H9 (cell line): ENCODE measurements at regions not wholly inside any gene's neighbourhood (a gene's known extent, or its start where the extent isn't known, plus 50 kb on each side); places are given as distances from the start of the nearest gene placed in this dataset.

Source experiments
- DNase-seq: peaks from one replicate; pipeline ENCODE4 v3.0.0-alpha.2; 2017
- H2AFZ ChIP-seq: one replicate; pipeline ENCODE4 v1.6.1; 2013; ENCODE audit warnings: mild to moderate bottlenecking, low read length, control low read depth, moderate library complexity
- H2AK5ac ChIP-seq: 2 replicates; pipeline ENCODE4 v1.6.1; 2013; ENCODE audit warnings: low read length, control low read depth, mixed read lengths; ENCODE audit not compliant: insufficient read length
- H2BK120ac ChIP-seq: one replicate; pipeline ENCODE4 v1.6.1; 2013; ENCODE audit warnings: low read depth, mild to moderate bottlenecking, low read length, control low read depth, inconsistent platforms; ENCODE audit not compliant: poor library complexity, severe bottlenecking
- H2BK12ac ChIP-seq: 2 replicates; pipeline ENCODE4 v1.6.1; 2013; ENCODE audit warnings: low read length, control low read depth, mixed read lengths, low read depth; ENCODE audit not compliant: insufficient read length
- H2BK15ac ChIP-seq: 2 replicates; pipeline ENCODE4 v1.6.1; 2013; ENCODE audit warnings: low read depth, low read length, control low read depth
- H2BK20ac ChIP-seq: one replicate; pipeline ENCODE4 v1.6.1; 2013; ENCODE audit warnings: low read depth, mild to moderate bottlenecking, low read length, control low read depth, inconsistent platforms; ENCODE audit not compliant: poor library complexity, severe bottlenecking
- H2BK5ac ChIP-seq: 2 replicates; pipeline ENCODE4 v1.6.1; 2013; ENCODE audit warnings: low read length, control low read depth, mixed read lengths; ENCODE audit not compliant: insufficient read length
- H3K14ac ChIP-seq: 2 replicates; pipeline ENCODE4 v1.6.1; 2013; ENCODE audit warnings: low read length, control low read depth; ENCODE audit not compliant: insufficient read depth
- H3K18ac ChIP-seq: 2 replicates; pipeline ENCODE4 v1.6.1; 2013; ENCODE audit warnings: low read depth, mild to moderate bottlenecking, mixed read lengths, low read length, control low read depth; ENCODE audit not compliant: insufficient read length
- H3K23ac ChIP-seq: 2 replicates; pipeline ENCODE4 v1.6.1; 2013; ENCODE audit warnings: low read length, control low read depth, mixed read lengths, low read depth; ENCODE audit not compliant: insufficient read length
- H3K23me2 ChIP-seq: 2 replicates; pipeline ENCODE4 v1.6.1; 2013; ENCODE audit warnings: low read depth, mild to moderate bottlenecking, mixed read lengths, low read length, control low read depth; ENCODE audit not compliant: insufficient read length, poor library complexity, severe bottlenecking
- H3K27ac ChIP-seq: 2 replicates; pipeline ENCODE4 v1.5.1; 2013; ENCODE audit warnings: low read length, control low read depth, mixed read lengths, low read depth; ENCODE audit not compliant: insufficient read length
- H3K27me3 ChIP-seq: 2 replicates; pipeline ENCODE4 v1.6.1; 2013; ENCODE audit warnings: low read length, control low read depth, inconsistent platforms; ENCODE audit not compliant: insufficient read depth
- H3K4ac ChIP-seq: 2 replicates; pipeline ENCODE4 v1.6.1; 2013; ENCODE audit warnings: low read depth, mild to moderate bottlenecking, control low read depth, inconsistent platforms, low read length, moderate library complexity
- H3K4me1 ChIP-seq: 2 replicates; pipeline ENCODE4 v1.6.1; 2013; ENCODE audit warnings: low read length, control low read depth, inconsistent platforms; ENCODE audit not compliant: insufficient read depth
- H3K4me2 ChIP-seq: 2 replicates; pipeline ENCODE4 v1.6.1; 2013; ENCODE audit warnings: low read length, control low read depth, mixed read lengths; ENCODE audit not compliant: insufficient read length, insufficient read depth
- H3K56ac ChIP-seq: 2 replicates; pipeline ENCODE4 v1.6.1; 2013; ENCODE audit warnings: low read depth, mild to moderate bottlenecking, mixed read lengths, low read length, control low read depth; ENCODE audit not compliant: insufficient read length
- H3K79me1 ChIP-seq: 2 replicates; pipeline ENCODE4 v1.6.1; 2013; ENCODE audit warnings: low read depth, mild to moderate bottlenecking, moderate library complexity, low read length, control low read depth, inconsistent platforms; ENCODE audit not compliant: insufficient read depth, poor library complexity, severe bottlenecking
- H3K79me2 ChIP-seq: 2 replicates; pipeline ENCODE4 v1.6.1; 2013; ENCODE audit warnings: low read length, control low read depth, inconsistent platforms; ENCODE audit not compliant: insufficient read depth
- H3K9ac ChIP-seq: 2 replicates; pipeline ENCODE4 v1.6.1; 2013; ENCODE audit warnings: low read length, control low read depth, mixed read lengths; ENCODE audit not compliant: insufficient read length; ENCODE audit errors: extremely low read depth
- H3K9me3 ChIP-seq: one replicate; pipeline ENCODE4 v1.6.1; 2013; ENCODE audit warnings: low read depth, low read length, inconsistent platforms; ENCODE audit not compliant: control insufficient read depth
- H3T11ph ChIP-seq: one replicate; pipeline ENCODE4 v1.6.1; 2013; ENCODE audit warnings: mild to moderate bottlenecking, low read length, control low read depth, inconsistent platforms
- H4K20me1 ChIP-seq: one replicate; pipeline ENCODE4 v1.6.1; 2013; ENCODE audit not compliant: control insufficient read depth, insufficient read length, insufficient read depth
- H4K5ac ChIP-seq: 2 replicates; pipeline ENCODE4 v1.6.1; 2013; ENCODE audit warnings: low read depth, mild to moderate bottlenecking, mixed read lengths, low read length, control low read depth; ENCODE audit not compliant: insufficient read length
- H4K8ac ChIP-seq: replicated peaks from 2 replicates; pipeline ENCODE4 v1.6.1; 2013; ENCODE audit warnings: low read length, control low read depth, mixed read lengths, low read depth; ENCODE audit not compliant: insufficient read length
- H4K91ac ChIP-seq: 2 replicates; pipeline ENCODE4 v1.6.1; 2013; ENCODE audit warnings: low read depth, mild to moderate bottlenecking, moderate library complexity, mixed read lengths, low read length, control low read depth; ENCODE audit not compliant: insufficient read length
- H3K27ac Mint-ChIP-seq, 3 experiments: 2 replicates in 2 of 3; 3 replicates in 1 of 3; pipeline ENCODE4 v1.8.0; 2020 to 2021; ENCODE audit warnings: mixed read lengths in 3 of 3, mild to moderate bottlenecking in 1 of 3, moderate library complexity in 1 of 3
- H3K27me3 Mint-ChIP-seq: 2 replicates; pipeline ENCODE4 v1.8.0; 2021; ENCODE audit warnings: low read depth, mild to moderate bottlenecking, moderate library complexity, mixed read lengths
- H3K36me3 Mint-ChIP-seq, 3 experiments: 2 replicates in 2 of 3; 3 replicates in 1 of 3; pipeline ENCODE4 v1.8.0; 2020 to 2021; ENCODE audit warnings: low read depth in 3 of 3, mixed read lengths in 3 of 3; ENCODE audit not compliant: insufficient read depth in 1 of 3
- H3K4me1 Mint-ChIP-seq, 2 experiments: 2 replicates each; pipeline ENCODE4 v1.8.0; 2020; ENCODE audit warnings: mixed read lengths in 2 of 2
- H3K4me3 Mint-ChIP-seq, 2 experiments: 2 replicates in 1 of 2; 3 replicates in 1 of 2; pipeline ENCODE4 v1.8.0; 2020 to 2021; ENCODE audit warnings: mild to moderate bottlenecking in 2 of 2, mixed read lengths in 2 of 2, moderate library complexity in 1 of 2
- H3K9me3 Mint-ChIP-seq, 2 experiments: 2 replicates in 1 of 2; 3 replicates in 1 of 2; pipeline ENCODE4 v1.8.0; 2020; ENCODE audit warnings: mild to moderate bottlenecking in 2 of 2, mixed read lengths in 2 of 2, moderate library complexity in 1 of 2
- CTCF ChIP-seq: fragments of 200-600 bp; sonication (generic); conservative IDR thresholded peaks from 3 replicates; pipeline ENCODE4 v1.8.0; 2021; ENCODE audit warnings: antibody characterized with exemption, mild to moderate bottlenecking
- WGBS: extraction: QIAGEN DNeasy Blood & Tissue Kit; methylation state at CpG from one replicate; pipeline ENCODE4 v1.1.7; 2013; ENCODE audit warnings: missing lambda C conversion rate, low lambda C conversion rate, mixed read lengths; ENCODE audit not compliant: insufficient read length; ENCODE audit errors: extremely low coverage; 5-methylcytosine and 5-hydroxymethylcytosine counted together

GRCh38 chr3:64825404-64826120, 137.8 kb upstream of the ADAMTS9 start:
- no peaks in the 10 kb centered on the region for H3K4me1 ChIP-seq
- H2BK15ac ChIP-seq = no peak overlapping the region
- no peak overlapping the region for H2BK5ac ChIP-seq
- no peak overlapping the region for H3K27ac Mint-ChIP-seq
- H3K14ac ChIP-seq = no peak overlapping the region
- no peaks in the 10 kb centered on the region for H3K36me3 Mint-ChIP-seq
- no peak overlapping the region for H3K4me2 ChIP-seq
- H2BK20ac ChIP-seq = no peak overlapping the region
- no peak overlapping the region for H3K56ac ChIP-seq
- H3K23me2 ChIP-seq = no peaks in the 10 kb centered on the region
- no peaks in the 10 kb centered on the region; the same call in 1 of the 2 replicates for H3K27me3 Mint-ChIP-seq
- no peaks in the 10 kb centered on the region for H3K79me2 ChIP-seq
- H2AK5ac ChIP-seq = no peak overlapping the region
- H3K4me1 Mint-ChIP-seq = peaks cover 15 to 16% of the 10 kb centered on the region in 2 experiments
- H3T11ph ChIP-seq = no peak overlapping the region
- no peak overlapping the region for H3K23ac ChIP-seq
- whole genome bisulfite sequencing = no CpG with 5 or more reads among the region's 2 CpGs
- no peaks in the 10 kb centered on the region for H3K27me3 ChIP-seq
- no peak overlapping the region for H4K91ac ChIP-seq
- H3K18ac ChIP-seq = no peak overlapping the region
- no peaks in the 10 kb centered on the region for H4K20me1 ChIP-seq
- no peak overlapping the region for H2AFZ ChIP-seq
- no peak for TF ChIP-seq CTCF
- no peak overlapping the region for H3K4ac ChIP-seq
- H3K9me3 Mint-ChIP-seq = no peaks in the 10 kb centered on the region
- no peaks in the 10 kb centered on the region for H3K79me1 ChIP-seq
- H4K8ac ChIP-seq = no peak overlapping the region
- H2BK12ac ChIP-seq = no peak overlapping the region
- no peak overlapping the region for H3K9ac ChIP-seq
- H2BK120ac ChIP-seq = no peak overlapping the region
- H3K27ac ChIP-seq = no peak overlapping the region
- no peak overlapping the region for H4K5ac ChIP-seq
- DNase-seq = no peak
- H3K4me3 Mint-ChIP-seq = no peak overlapping the region
- H3K9me3 ChIP-seq = no peaks in the 10 kb centered on the region
